IMR-90 (cell line): ENCODE measurements at regions not wholly inside any gene's neighbourhood (a gene's known extent, or its start where the extent isn't known, plus 50 kb on each side); places are given as distances from the start of the nearest gene placed in this dataset.

Source experiments
- ATAC-seq: fragments of 200-7000 bp; cut with Tn5 transposase; 2 replicates; pipeline ENCODE4 v1.9.1; 2020; ENCODE audit warnings: low read depth, mild to moderate bottlenecking, moderate library complexity
- BruUV-seq: library from RNA; stranded (reverse); fragments of 400-500 nt; replicated peaks from 2 replicates; lab custom pipeline; 2021; lab: Mats Ljungman, UMichigan
- CTCF ChIA-PET: fragments of 300-600 bp; formaldehyde crosslinking; extraction: SDS; loops from one replicate; lab custom pipeline; 2021; ENCODE audit warnings: antibody characterized with exemption; lab: Yijun Ruan, JAX
- POLR2A ChIA-PET: fragments of 300-600 bp; sonication (Branson Sonifier 250); formaldehyde crosslinking; loops from one replicate; lab custom pipeline; 2022; ENCODE audit warnings: antibody characterized with exemption; ENCODE audit not compliant: unreplicated experiment; lab: Charles Lee
- DNase-seq: peaks from one replicate; pipeline ENCODE4 v3.0.0; 2013
- H2AFZ ChIP-seq: replicated peaks from 2 replicates; pipeline ENCODE3; 2013; ENCODE audit warnings: low read length, mild to moderate bottlenecking; ENCODE audit not compliant: poor library complexity
- H2AK5ac ChIP-seq: 2 replicates; pipeline ENCODE4 v1.6.1; 2013; ENCODE audit warnings: low read depth, low read length, inconsistent platforms
- H2AK9ac ChIP-seq: replicated peaks from 2 replicates; pipeline ENCODE3; 2013; ENCODE audit warnings: mild to moderate bottlenecking, low read depth, low read length, moderate library complexity; ENCODE audit not compliant: poor library complexity
- H2BK120ac ChIP-seq: 2 replicates; pipeline ENCODE4 v1.6.1; 2013; ENCODE audit warnings: low read depth, low read length, inconsistent platforms
- H2BK15ac ChIP-seq: 3 replicates; pipeline ENCODE4 v1.6.1; 2013; ENCODE audit warnings: low read depth, low read length, inconsistent platforms
- H2BK20ac ChIP-seq: 2 replicates; pipeline ENCODE4 v1.6.1; 2013; ENCODE audit warnings: low read depth, mild to moderate bottlenecking, inconsistent platforms, low read length, moderate library complexity
- H2BK5ac ChIP-seq: 2 replicates; pipeline ENCODE4 v1.6.1; 2013; ENCODE audit warnings: mild to moderate bottlenecking, low read depth, low read length, inconsistent platforms; ENCODE audit not compliant: poor library complexity, severe bottlenecking
- H3K14ac ChIP-seq: replicated peaks from 2 replicates; pipeline ENCODE4 v1.6.1; 2013; ENCODE audit warnings: low read depth, low read length, inconsistent platforms
- H3K18ac ChIP-seq: 2 replicates; pipeline ENCODE4 v1.6.1; 2013; ENCODE audit warnings: low read depth, low read length, control low read depth
- H3K23ac ChIP-seq: 2 replicates; pipeline ENCODE4 v1.6.1; 2013; ENCODE audit warnings: low read depth, low read length, inconsistent platforms
- H3K27ac ChIP-seq: 2 replicates; pipeline ENCODE4 v1.5.1; 2013; ENCODE audit warnings: mild to moderate bottlenecking, control low read depth, low read length; ENCODE audit not compliant: insufficient read depth
- H3K27me3 ChIP-seq: 2 replicates; pipeline ENCODE4 v1.6.1; 2013; ENCODE audit warnings: low read length; ENCODE audit not compliant: control insufficient read depth, insufficient read depth
- H3K36me3 ChIP-seq: 2 replicates; pipeline ENCODE4 v1.6.1; 2013; ENCODE audit warnings: low read length, mixed read lengths; ENCODE audit not compliant: control insufficient read depth, insufficient read depth
- H3K4ac ChIP-seq: 2 replicates; pipeline ENCODE4 v1.6.1; 2013; ENCODE audit warnings: low read depth, low read length, inconsistent platforms
- H3K4me1 ChIP-seq: 2 replicates; pipeline ENCODE4 v1.6.1; 2013; ENCODE audit warnings: low read length, mixed read lengths; ENCODE audit not compliant: control insufficient read depth, insufficient read depth
- H3K4me2 ChIP-seq: 2 replicates; pipeline ENCODE4 v1.6.1; 2013; ENCODE audit warnings: low read depth, mild to moderate bottlenecking, control low read depth, low read length, moderate library complexity
- H3K4me3 ChIP-seq: 2 replicates; pipeline ENCODE4 v1.5.1; 2013; ENCODE audit warnings: low read depth, mild to moderate bottlenecking, control low read depth, low read length, moderate library complexity; ENCODE audit not compliant: insufficient read depth
- H3K56ac ChIP-seq: 2 replicates; pipeline ENCODE4 v1.6.1; 2013; ENCODE audit warnings: low read length, inconsistent platforms; ENCODE audit not compliant: insufficient read depth; ENCODE audit errors: extremely low read depth
- H3K79me1 ChIP-seq, 2 experiments: 2 replicates each; pipeline ENCODE4 v1.6.1; 2013; ENCODE audit warnings: low read length in 2 of 2, inconsistent platforms in 1 of 2, low read depth in 1 of 2
- H3K9ac ChIP-seq: 2 replicates; pipeline ENCODE4 v1.6.1; 2013; ENCODE audit warnings: low read depth, low read length, control low read depth
- H3K9me1 ChIP-seq: 2 replicates; pipeline ENCODE4 v1.6.1; 2013; ENCODE audit warnings: low read length, inconsistent platforms; ENCODE audit not compliant: insufficient read depth
- H3K9me3 ChIP-seq: 2 replicates; pipeline ENCODE4 v1.6.1; 2013; ENCODE audit warnings: low read length; ENCODE audit not compliant: control insufficient read depth, insufficient read depth
- H4K20me1 ChIP-seq: 2 replicates; pipeline ENCODE4 v1.6.1; 2013; ENCODE audit warnings: low read length, inconsistent platforms; ENCODE audit not compliant: insufficient read depth
- H4K5ac ChIP-seq: 2 replicates; pipeline ENCODE4 v1.6.1; 2013; ENCODE audit warnings: mild to moderate bottlenecking, low read depth, low read length, control low read depth
- H4K8ac ChIP-seq, 2 experiments: 2 replicates each; pipeline ENCODE4 v1.6.1; 2013; ENCODE audit warnings: low read depth in 2 of 2, low read length in 2 of 2, control low read depth in 1 of 2, inconsistent platforms in 1 of 2
- H4K91ac ChIP-seq: 2 replicates; pipeline ENCODE4 v1.6.1; 2013; ENCODE audit warnings: low read depth, low read length, inconsistent platforms; ENCODE audit not compliant: insufficient read depth
- BHLHE40 ChIP-seq: fragments of 150-350 bp; IDR thresholded peaks from 2 replicates; pipeline ENCODE4 v1.6.1; 2016; ENCODE audit warnings: mild to moderate bottlenecking, low read depth, low read length
- CEBPB ChIP-seq: IDR thresholded peaks from 2 replicates; pipeline ENCODE4 v1.6.1; 2012; ENCODE audit warnings: low read depth, low read length, improper control_type of control experiment
- CHD1 ChIP-seq: IDR thresholded peaks from 2 replicates; pipeline ENCODE4 v1.6.1; 2012; ENCODE audit warnings: low read depth, low read length, improper control_type of control experiment
- CTCF ChIP-seq: conservative IDR thresholded peaks from 2 replicates; pipeline ENCODE4 v1.5.1; 2012; ENCODE audit warnings: mild to moderate bottlenecking, low read depth, low read length, improper control_type of control experiment
- FOS ChIP-seq: fragments of 150-350 bp; IDR thresholded peaks from 2 replicates; pipeline ENCODE4 v1.6.1; 2016; ENCODE audit warnings: low read depth, low read length
- MAFK ChIP-seq: IDR thresholded peaks from 2 replicates; pipeline ENCODE4 v1.6.1; 2012; ENCODE audit warnings: low read depth, low read length, improper control_type of control experiment
- MXI1 ChIP-seq: IDR thresholded peaks from 2 replicates; pipeline ENCODE4 v1.6.1; 2012; ENCODE audit warnings: low read depth, mild to moderate bottlenecking, low read length, moderate library complexity, borderline replicate concordance
- NFE2L2 ChIP-seq: fragments of 150-350 bp; IDR thresholded peaks from 2 replicates; pipeline ENCODE4 v1.6.1; 2016; ENCODE audit warnings: low read depth, mild to moderate bottlenecking, low read length
- POLR2A ChIP-seq: IDR thresholded peaks from 2 replicates; pipeline ENCODE4 v1.6.1; 2012; ENCODE audit warnings: mild to moderate bottlenecking, low read depth, low read length
- RAD21 ChIP-seq: IDR thresholded peaks from 2 replicates; pipeline ENCODE4 v1.6.1; 2012; ENCODE audit warnings: low read length, improper control_type of control experiment
- RCOR1 ChIP-seq: IDR thresholded peaks from 2 replicates; pipeline ENCODE4 v1.6.1; 2012; ENCODE audit warnings: mild to moderate bottlenecking, low read length, improper control_type of control experiment; ENCODE audit not compliant: insufficient replicate concordance
- RFX5 ChIP-seq: IDR thresholded peaks from 2 replicates; pipeline ENCODE4 v1.8.0; 2012; ENCODE audit warnings: low read depth, mild to moderate bottlenecking, low read length, moderate library complexity
- SMC3 ChIP-seq: fragments of 150-350 bp; IDR thresholded peaks from 2 replicates; pipeline ENCODE4 v1.6.1; 2016; ENCODE audit warnings: low read depth, mild to moderate bottlenecking, antibody characterized with exemption, low read length, moderate library complexity
- WGBS, 2 experiments: methylation state at CpG; one replicate each; pipeline versions ENCODE4 v1.1.5 to v1.1.7; 2013; ENCODE audit warnings: missing lambda C conversion rate in 2 of 2; ENCODE audit not compliant: insufficient read length in 1 of 2; ENCODE audit errors: extremely low coverage in 2 of 2; 5-methylcytosine and 5-hydroxymethylcytosine counted together
- dilution Hi-C: fragments of 300-500 bp; cut with HindIII; formaldehyde crosslinking; loops from one replicate; pipeline ENCODE4 v1.14.3; 2018; ENCODE audit warnings: low sequenced_read_pairs; ENCODE audit not compliant: unreplicated experiment
- in situ Hi-C: fragments of 300-500 bp; cut with MboI; formaldehyde crosslinking; loops from 3 replicates; pipeline ENCODE4 v1.14.3; 2019; ENCODE audit warnings: low sequenced_read_pairs, inconsistent platforms, mixed read lengths
- intact Hi-C: fragments of 100-400 bp; cut with micrococcal nuclease; formaldehyde crosslinking; loops from 2 replicates; pipeline ENCODE4 v1.10.0; 2022
- TF ChIP-seq, protein P1 (sequence below): fragments of 150-350 bp; IDR thresholded peaks from 2 replicates; pipeline ENCODE4 v1.6.1; 2017; ENCODE audit warnings: mild to moderate bottlenecking, antibody characterized with exemption, low read length, low read depth
- TF ChIP-seq, protein P2 (sequence below): fragments of 150-350 bp; IDR thresholded peaks from 2 replicates; pipeline ENCODE4 v1.6.1; 2016; ENCODE audit warnings: low read depth, mild to moderate bottlenecking, low read length, moderate library complexity, borderline replicate concordance

- Histone ChIP-seq H3K27ac (no peak overlapping the region), H2BK20ac (no peak overlapping the region), H3K27me3 (peaks cover 11% of the 10 kb centered on the region), H3K36me3 (no peaks in the 10 kb centered on the region), H3K4me2 (no peak overlapping the region), H3K4me1 (no peaks in the 10 kb centered on the region), H3K23ac (no peak overlapping the region), H4K8ac (no peak overlapping the region), H2AK9ac (no peak overlapping the region), H3K14ac (no peak overlapping the region), H3K56ac (no peak overlapping the region), H3K9ac (no peak overlapping the region), H4K20me1 (no peaks in the 10 kb centered on the region), H3K18ac (no peak overlapping the region), H3K79me1 (no peaks in the 10 kb centered on the region), H3K4me3 (no peak overlapping the region), H2BK5ac (no peak overlapping the region), H3K9me3 (no peaks in the 10 kb centered on the region), H2AFZ (no peak overlapping the region), H2AK5ac (no peak overlapping the region), H4K91ac (no peak overlapping the region), H2BK15ac (no peak overlapping the region), H3K9me1 (no peaks in the 10 kb centered on the region), H4K5ac (no peak overlapping the region), H2BK120ac (no peak overlapping the region), H3K4ac (no peak overlapping the region)
- WGBS, 2 experiments: 60% methylated on average over 3 of the region's 9 CpGs; no CpG with 5 or more reads in 1 of the 2 experiments
- ChIA-PET CTCF (no interaction called here), POLR2A (no interaction called here)
- DNase-seq (no peak), ATAC-seq (no peak; the same call in 1 of the 2 replicates)
- intact Hi-C loops (no loop called here), dilution Hi-C loops (no loop called here), in situ Hi-C loops (no loop called here)
- no TSS peak for BruUV-seq
- TF ChIP-seq CTCF: no peak
- TF ChIP-seq MXI1: no peak
- no peak for TF ChIP-seq RFX5
- no peak for TF ChIP-seq NFE2L2
- TF ChIP-seq MAFK: no peak
- TF ChIP-seq RCOR1: no peak
- TF ChIP-seq FOS: no peak
- TF ChIP-seq BHLHE40: no peak
- TF ChIP-seq CHD1: no peak
- no peak for TF ChIP-seq POLR2A
- no peak for TF ChIP-seq CEBPB
- TF ChIP-seq, protein P1, sequence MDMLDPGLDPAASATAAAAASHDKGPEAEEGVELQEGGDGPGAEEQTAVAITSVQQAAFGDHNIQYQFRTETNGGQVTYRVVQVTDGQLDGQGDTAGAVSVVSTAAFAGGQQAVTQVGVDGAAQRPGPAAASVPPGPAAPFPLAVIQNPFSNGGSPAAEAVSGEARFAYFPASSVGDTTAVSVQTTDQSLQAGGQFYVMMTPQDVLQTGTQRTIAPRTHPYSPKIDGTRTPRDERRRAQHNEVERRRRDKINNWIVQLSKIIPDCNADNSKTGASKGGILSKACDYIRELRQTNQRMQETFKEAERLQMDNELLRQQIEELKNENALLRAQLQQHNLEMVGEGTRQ: no peak
- no peak for TF ChIP-seq SMC3
- TF ChIP-seq, protein P2, sequence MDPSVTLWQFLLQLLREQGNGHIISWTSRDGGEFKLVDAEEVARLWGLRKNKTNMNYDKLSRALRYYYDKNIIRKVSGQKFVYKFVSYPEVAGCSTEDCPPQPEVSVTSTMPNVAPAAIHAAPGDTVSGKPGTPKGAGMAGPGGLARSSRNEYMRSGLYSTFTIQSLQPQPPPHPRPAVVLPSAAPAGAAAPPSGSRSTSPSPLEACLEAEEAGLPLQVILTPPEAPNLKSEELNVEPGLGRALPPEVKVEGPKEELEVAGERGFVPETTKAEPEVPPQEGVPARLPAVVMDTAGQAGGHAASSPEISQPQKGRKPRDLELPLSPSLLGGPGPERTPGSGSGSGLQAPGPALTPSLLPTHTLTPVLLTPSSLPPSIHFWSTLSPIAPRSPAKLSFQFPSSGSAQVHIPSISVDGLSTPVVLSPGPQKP: no peak
- TF ChIP-seq RAD21: no peak
These were observed 157.0 kb downstream of the PTPN20 start for GRCh38 chr10:47067949-47068940.
